Osteoblast (primary cell): ENCODE measurements at regions not wholly inside any gene's neighbourhood (a gene's known extent, or its start where the extent isn't known, plus 50 kb on each side); places are given as distances from the start of the nearest gene placed in this dataset.

Experiments
- DNase-seq: peaks from one replicate; pipeline ENCODE4 v3.0.0; 2011; ENCODE audit warnings: low spot score, mixed read lengths; ENCODE audit not compliant: insufficient read length; ENCODE audit errors: missing footprints
- H2AFZ ChIP-seq: 2 replicates; pipeline ENCODE4 v1.6.0; 2011; ENCODE audit warnings: mild to moderate bottlenecking, low read length
- H3K27ac ChIP-seq: 2 replicates; pipeline ENCODE4 v1.5.1; 2011; ENCODE audit warnings: mild to moderate bottlenecking, low read depth, low read length, moderate library complexity
- H3K27me3 ChIP-seq: 2 replicates; pipeline ENCODE4 v1.6.0; 2012; ENCODE audit warnings: mild to moderate bottlenecking, control low read depth, inconsistent platforms, low read length, moderate library complexity; ENCODE audit not compliant: insufficient read depth
- H3K36me3 ChIP-seq: 2 replicates; pipeline ENCODE4 v1.5.1; 2011; ENCODE audit warnings: mild to moderate bottlenecking, low read length, control low read depth, moderate library complexity; ENCODE audit not compliant: insufficient read depth
- H3K4me1 ChIP-seq: 2 replicates; pipeline ENCODE4 v1.5.1; 2011; ENCODE audit warnings: mild to moderate bottlenecking, low read length, control low read depth, moderate library complexity; ENCODE audit not compliant: insufficient read depth
- H3K4me2 ChIP-seq: 2 replicates; pipeline ENCODE4 v1.6.0; 2011; ENCODE audit warnings: mild to moderate bottlenecking, low read length; ENCODE audit not compliant: insufficient read depth
- H3K4me3 ChIP-seq: fragments of 200-600 bp; sonication (generic); 3 replicates; pipeline ENCODE4 v1.5.1; 2012; ENCODE audit warnings: mild to moderate bottlenecking, low read length, inconsistent platforms; ENCODE audit not compliant: insufficient read depth
- H3K79me2 ChIP-seq: 2 replicates; pipeline ENCODE4 v1.6.0; 2012; ENCODE audit warnings: mild to moderate bottlenecking, low read length, control low read depth, inconsistent platforms; ENCODE audit not compliant: insufficient read depth
- H3K9me3 ChIP-seq: 2 replicates; pipeline ENCODE4 v1.5.1; 2011; ENCODE audit warnings: low read depth, low read length, control low read depth
- H4K20me1 ChIP-seq: 2 replicates; pipeline ENCODE4 v1.6.0; 2012; ENCODE audit warnings: mild to moderate bottlenecking, low read length, control low read depth; ENCODE audit not compliant: insufficient read depth
- CTCF ChIP-seq: IDR thresholded peaks from 2 replicates; pipeline ENCODE4 v1.5.1; 2011; ENCODE audit warnings: mild to moderate bottlenecking, low read depth, low read length, moderate library complexity; ENCODE audit errors: extremely low read depth

DNA sequence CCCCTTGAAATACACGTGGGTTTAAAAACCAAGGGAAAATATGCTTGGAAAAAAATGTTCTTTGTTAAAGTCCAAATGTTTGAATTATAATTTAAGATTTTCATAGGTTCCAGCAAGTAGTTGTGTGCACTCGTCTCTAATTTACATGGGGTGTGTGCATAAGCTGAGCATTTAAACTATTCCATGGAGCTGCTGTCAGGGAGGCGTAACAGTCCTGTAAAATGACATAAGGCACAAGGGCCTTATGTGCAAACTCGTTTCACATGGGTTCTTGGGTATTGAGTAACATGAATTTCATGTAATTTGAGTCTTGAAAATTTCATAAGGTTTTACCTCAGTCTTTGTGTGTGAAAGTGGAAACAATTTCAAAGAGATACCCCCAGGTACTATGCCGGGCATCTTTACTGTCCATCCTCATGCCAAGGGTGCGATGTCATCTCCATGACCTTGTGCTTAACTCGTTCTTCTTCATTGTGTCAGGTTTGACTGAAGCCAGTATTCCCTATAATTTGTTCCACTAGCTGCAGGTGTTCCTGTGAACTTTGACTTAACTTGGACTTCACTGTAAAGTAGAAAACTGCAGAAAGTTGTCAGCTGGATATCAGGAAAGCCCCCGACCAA, 359.3 kb downstream of the SH3GL2 start:
- no peak overlapping the region for H3K4me2 ChIP-seq
- no peaks in the 10 kb centered on the region for H3K36me3 ChIP-seq
- H3K9me3 ChIP-seq, result no peaks in the 10 kb centered on the region
- TF ChIP-seq CTCF, result no peak
- H3K4me3 ChIP-seq, result no peak overlapping the region
- H4K20me1 ChIP-seq, result no peaks in the 10 kb centered on the region
- DNase-seq, result peak; percentile 3
- no peaks in the 10 kb centered on the region for H3K27me3 ChIP-seq
- no peak overlapping the region for H3K27ac ChIP-seq
- H3K4me1 ChIP-seq, result no peaks in the 10 kb centered on the region
- no peak overlapping the region for H2AFZ ChIP-seq
- no peaks in the 10 kb centered on the region for H3K79me2 ChIP-seq

- no peak for TF ChIP-seq CTCF
Measured at GRCh38 chr9:17942498-17942897, 363.6 kb downstream of the SH3GL2 start.

DNA sequence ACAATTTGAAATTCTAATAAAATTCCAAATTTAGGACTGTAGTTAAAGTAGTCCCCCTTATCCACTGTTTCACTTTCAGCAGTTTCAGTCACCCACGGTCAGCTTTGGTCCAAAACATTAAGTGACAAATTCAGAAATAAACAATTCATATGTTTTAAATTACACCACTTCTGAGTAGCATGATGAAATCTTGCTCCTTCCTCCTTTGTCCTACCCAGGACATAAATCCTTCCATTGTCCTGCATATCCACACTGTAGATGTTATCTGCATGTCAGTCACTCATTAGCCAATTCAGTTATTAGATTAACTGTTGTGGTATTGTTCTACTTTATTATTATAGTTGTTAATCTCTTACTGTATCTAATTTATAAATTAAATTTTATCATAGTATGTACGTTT, 376.5 kb downstream of the SH3GL2 start:
- Histone ChIP-seq H3K36me3 (no peaks in the 10 kb centered on the region), H3K4me2 (no peak overlapping the region), H2AFZ (no peak overlapping the region), H4K20me1 (no peaks in the 10 kb centered on the region), H3K4me1 (no peaks in the 10 kb centered on the region), H3K79me2 (no peaks in the 10 kb centered on the region), H3K27me3 (no peaks in the 10 kb centered on the region), H3K4me3 (no peak overlapping the region), H3K9me3 (no peaks in the 10 kb centered on the region), H3K27ac (no peak overlapping the region)
- TF ChIP-seq CTCF, result no peak
- DNase-seq, result no peak

More at GRCh38 chr9:17942498-17942897, 363.6 kb downstream of the SH3GL2 start:
- no peak for DNase-seq
- H2AFZ ChIP-seq, result no peak overlapping the region
- no peaks in the 10 kb centered on the region for H3K27me3 ChIP-seq
- H3K79me2 ChIP-seq, result no peaks in the 10 kb centered on the region
- H3K36me3 ChIP-seq, result no peaks in the 10 kb centered on the region
- no peaks in the 10 kb centered on the region for H3K4me1 ChIP-seq
- no peak overlapping the region for H3K4me2 ChIP-seq
- H4K20me1 ChIP-seq, result no peaks in the 10 kb centered on the region
- no peak overlapping the region for H3K27ac ChIP-seq
- H3K9me3 ChIP-seq, result no peaks in the 10 kb centered on the region
- H3K4me3 ChIP-seq, result no peak overlapping the region

DNA sequence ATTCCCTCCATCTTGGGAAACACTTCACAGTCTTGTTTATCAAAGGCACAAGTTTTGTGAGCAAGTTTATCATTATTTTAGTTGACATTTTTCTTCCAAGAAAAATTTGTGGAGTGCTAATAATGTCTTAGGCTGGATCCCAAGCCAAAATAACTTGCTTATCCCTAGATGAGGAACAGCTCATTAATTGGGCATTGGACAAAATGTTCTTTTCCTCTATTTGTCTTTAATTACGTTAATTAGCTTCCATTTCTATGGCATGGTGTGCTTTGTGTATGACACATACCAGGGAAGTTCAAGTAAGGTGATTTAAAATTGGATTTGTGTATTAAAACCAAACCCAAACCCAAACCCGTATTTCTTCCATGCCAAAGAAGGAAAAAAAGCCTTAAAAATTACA, 379.5 kb downstream of the SH3GL2 start:
- Histone ChIP-seq H3K36me3 (no peaks in the 10 kb centered on the region), H3K27ac (no peak overlapping the region), H3K4me1 (no peaks in the 10 kb centered on the region), H3K4me3 (no peak overlapping the region), H3K9me3 (no peaks in the 10 kb centered on the region), H3K4me2 (no peak overlapping the region), H3K27me3 (no peaks in the 10 kb centered on the region), H2AFZ (no peak overlapping the region), H4K20me1 (no peaks in the 10 kb centered on the region), H3K79me2 (no peaks in the 10 kb centered on the region)
- DNase-seq, result no peak
- no peak for TF ChIP-seq CTCF
